ENCODE measurements at regions not wholly inside any gene's neighbourhood (a gene's known extent, or its start where the extent isn't known, plus 50 kb on each side); places are given as distances from the start of the nearest gene placed in this dataset.

- TF ChIP-seq POLR2AphosphoS2 (conservative IDR thresholded peaks at IDR 0.05; ENCODE audit: low read length) (no peak), RNF2 (IDR thresholded peaks at IDR 0.05; ENCODE audit: borderline replicate concordance, low read depth) (no peak), GATA3 (IDR thresholded peaks at IDR 0.05; ENCODE audit: borderline replicate concordance) (no peak), CHD2 (IDR thresholded peaks at IDR 0.05; ENCODE audit: low read length, partially characterized antibody) (no peak), TP53 (CRISPR knock-in tag; IDR thresholded peaks at IDR 0.05) (no peak), JUNB (IDR thresholded peaks at IDR 0.05) (no peak), EHF (CRISPR knock-in tag; IDR thresholded peaks at IDR 0.05) (no peak)
- TF ChIP-seq, protein P1, sequence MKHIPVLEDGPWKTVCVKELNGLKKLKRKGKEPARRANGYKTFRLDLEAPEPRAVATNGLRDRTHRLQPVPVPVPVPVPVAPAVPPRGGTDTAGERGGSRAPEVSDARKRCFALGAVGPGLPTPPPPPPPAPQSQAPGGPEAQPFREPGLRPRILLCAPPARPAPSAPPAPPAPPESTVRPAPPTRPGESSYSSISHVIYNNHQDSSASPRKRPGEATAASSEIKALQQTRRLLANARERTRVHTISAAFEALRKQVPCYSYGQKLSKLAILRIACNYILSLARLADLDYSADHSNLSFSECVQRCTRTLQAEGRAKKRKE (CRISPR knock-in tag; IDR thresholded peaks at IDR 0.05; ENCODE audit: low read depth): no peak
- CTCF ChIA-PET: no interaction called here
- Histone ChIP-seq H3K4me1 (no peaks in the 10 kb centered on the region), H3K4me3 (no peak overlapping the region), H3K4me2 (no peak overlapping the region), H3K27ac (no peak overlapping the region), H3K9me3 (no peaks in the 10 kb centered on the region)
- 0% methylated on average over 1 of the region's 1 CpG for WGBS (ENCODE audit: missing lambda C conversion rate)
- DNase-seq (ENCODE audit: low read depth in 1 of 2, low spot score in 1 of 2) (no peak), ATAC-seq (no peak), FAIRE-seq (no peak)
- POLR2A ChIA-PET: no interaction called here
These were observed 287.2 kb upstream of the GHITM start for GRCh38 chr10:83852146-83852545.

- FAIRE-seq: no peak
- no peak for DNase-seq (ENCODE audit: low read depth in 1 of 2, low spot score in 1 of 2)
- ChIA-PET POLR2A (no interaction called here), CTCF (interaction anchor here (0.6 to 0.9 kb wide), 2 partner anchors 9 to 36 kb away, joined by 3 read pairs; no protein-coding TSS in a partner anchor)
- Histone ChIP-seq H3K4me2 (no peak overlapping the region), H3K4me1 (no peaks in the 10 kb centered on the region), H3K27ac (no peak overlapping the region), H3K4me3 (no peak overlapping the region), H3K9me3 (no peaks in the 10 kb centered on the region)
- no peak for ATAC-seq
- TF ChIP-seq, protein P2, sequence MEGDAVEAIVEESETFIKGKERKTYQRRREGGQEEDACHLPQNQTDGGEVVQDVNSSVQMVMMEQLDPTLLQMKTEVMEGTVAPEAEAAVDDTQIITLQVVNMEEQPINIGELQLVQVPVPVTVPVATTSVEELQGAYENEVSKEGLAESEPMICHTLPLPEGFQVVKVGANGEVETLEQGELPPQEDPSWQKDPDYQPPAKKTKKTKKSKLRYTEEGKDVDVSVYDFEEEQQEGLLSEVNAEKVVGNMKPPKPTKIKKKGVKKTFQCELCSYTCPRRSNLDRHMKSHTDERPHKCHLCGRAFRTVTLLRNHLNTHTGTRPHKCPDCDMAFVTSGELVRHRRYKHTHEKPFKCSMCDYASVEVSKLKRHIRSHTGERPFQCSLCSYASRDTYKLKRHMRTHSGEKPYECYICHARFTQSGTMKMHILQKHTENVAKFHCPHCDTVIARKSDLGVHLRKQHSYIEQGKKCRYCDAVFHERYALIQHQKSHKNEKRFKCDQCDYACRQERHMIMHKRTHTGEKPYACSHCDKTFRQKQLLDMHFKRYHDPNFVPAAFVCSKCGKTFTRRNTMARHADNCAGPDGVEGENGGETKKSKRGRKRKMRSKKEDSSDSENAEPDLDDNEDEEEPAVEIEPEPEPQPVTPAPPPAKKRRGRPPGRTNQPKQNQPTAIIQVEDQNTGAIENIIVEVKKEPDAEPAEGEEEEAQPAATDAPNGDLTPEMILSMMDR (IDR thresholded peaks at IDR 0.05): no peak
- no peak for TF ChIP-seq HOXB5 (CRISPR knock-in tag; IDR thresholded peaks at IDR 0.05)
- no peak for TF ChIP-seq MAZ (IDR thresholded peaks at IDR 0.05; ENCODE audit: borderline replicate concordance, low read depth, low read length)
- TF ChIP-seq KDM1A (IDR thresholded peaks at IDR 0.05; ENCODE audit: low read depth): no peak
- no peak for TF ChIP-seq MAX (IDR thresholded peaks at IDR 0.05)
- TF ChIP-seq, protein P1 (CRISPR knock-in tag; IDR thresholded peaks at IDR 0.05; ENCODE audit: low read depth): no peak
- TF ChIP-seq CBX8 (IDR thresholded peaks at IDR 0.05): no peak
- TF ChIP-seq HDAC2 (IDR thresholded peaks at IDR 0.05): no peak
These were observed 276.6 kb upstream of the GHITM start for GRCh38 chr10:83862723-83863122.

GRCh38 chr10:83863283-83863966 lies 275.9 kb upstream of the GHITM start:
- ChIA-PET CTCF (interaction anchor here (0.9 kb wide), 1 partner anchor 8 kb away, joined by 3 read pairs; no protein-coding TSS in a partner anchor), POLR2A (no interaction called here)
- H3K4me3 ChIP-seq: no peak overlapping the region
- WGBS (ENCODE audit: missing lambda C conversion rate): 19% methylated on average over 7 of the region's 7 CpGs
- ATAC-seq (no peak), FAIRE-seq (no peak), DNase-seq (ENCODE audit: low read depth in 1 of 2, low spot score in 1 of 2) (no peak)
- no peaks in the 10 kb centered on the region for H3K4me1 ChIP-seq
- no peak for TF ChIP-seq KDM5A (IDR thresholded peaks at IDR 0.05)
- TF ChIP-seq MAX (IDR thresholded peaks at IDR 0.05): no peak
- no peak for TF ChIP-seq RCOR1 (IDR thresholded peaks at IDR 0.05; ENCODE audit: low read depth, low read length)
- no peak for TF ChIP-seq ZSCAN20 (CRISPR knock-in tag; IDR thresholded peaks at IDR 0.05)
- TF ChIP-seq RFX5 (IDR thresholded peaks at IDR 0.05): no peak
- TF ChIP-seq ZFP36 (IDR thresholded peaks at IDR 0.05; ENCODE audit: borderline replicate concordance, partially characterized antibody): no peak
- no peak for TF ChIP-seq EHMT2 (IDR thresholded peaks at IDR 0.05; ENCODE audit: low read depth)
- TF ChIP-seq CBX8 (IDR thresholded peaks at IDR 0.05): no peak
- TF ChIP-seq, protein P3, sequence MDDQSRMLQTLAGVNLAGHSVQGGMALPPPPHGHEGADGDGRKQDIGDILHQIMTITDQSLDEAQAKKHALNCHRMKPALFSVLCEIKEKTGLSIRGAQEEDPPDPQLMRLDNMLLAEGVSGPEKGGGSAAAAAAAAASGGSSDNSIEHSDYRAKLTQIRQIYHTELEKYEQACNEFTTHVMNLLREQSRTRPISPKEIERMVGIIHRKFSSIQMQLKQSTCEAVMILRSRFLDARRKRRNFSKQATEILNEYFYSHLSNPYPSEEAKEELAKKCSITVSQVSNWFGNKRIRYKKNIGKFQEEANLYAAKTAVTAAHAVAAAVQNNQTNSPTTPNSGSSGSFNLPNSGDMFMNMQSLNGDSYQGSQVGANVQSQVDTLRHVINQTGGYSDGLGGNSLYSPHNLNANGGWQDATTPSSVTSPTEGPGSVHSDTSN (IDR thresholded peaks at IDR 0.05): no peak
- no peak for TF ChIP-seq FOSB (CRISPR knock-in tag; IDR thresholded peaks at IDR 0.05)
- TF ChIP-seq NR3C1 (IDR thresholded peaks at IDR 0.05): no peak
- no peak for TF ChIP-seq ZC3H11A (IDR thresholded peaks at IDR 0.05)
- TF ChIP-seq RNF2 (IDR thresholded peaks at IDR 0.05; ENCODE audit: borderline replicate concordance, low read depth): no peak
- TF ChIP-seq NPAS2 (CRISPR knock-in tag; IDR thresholded peaks at IDR 0.05; ENCODE audit: borderline replicate concordance): no peak
- no peak overlapping the region for H3K27ac ChIP-seq
- no peaks in the 10 kb centered on the region for H3K9me3 ChIP-seq
- H3K4me2 ChIP-seq: no peak overlapping the region

Data from A549 (cell line).